HG03025 (cell line): ENCODE measurements at regions not wholly inside any gene's neighbourhood (a gene's known extent, or its start where the extent isn't known, plus 50 kb on each side); places are given as distances from the start of the nearest gene placed in this dataset.

Source experiments
- ATAC-seq: cut with Tn5 transposase; IDR thresholded peaks from one replicate; pipeline ENCODE4 v1.9.1; 2021; ENCODE audit warnings: mild to moderate bottlenecking, moderate library complexity; ENCODE audit not compliant: unreplicated experiment, low FRiP score

DNA sequence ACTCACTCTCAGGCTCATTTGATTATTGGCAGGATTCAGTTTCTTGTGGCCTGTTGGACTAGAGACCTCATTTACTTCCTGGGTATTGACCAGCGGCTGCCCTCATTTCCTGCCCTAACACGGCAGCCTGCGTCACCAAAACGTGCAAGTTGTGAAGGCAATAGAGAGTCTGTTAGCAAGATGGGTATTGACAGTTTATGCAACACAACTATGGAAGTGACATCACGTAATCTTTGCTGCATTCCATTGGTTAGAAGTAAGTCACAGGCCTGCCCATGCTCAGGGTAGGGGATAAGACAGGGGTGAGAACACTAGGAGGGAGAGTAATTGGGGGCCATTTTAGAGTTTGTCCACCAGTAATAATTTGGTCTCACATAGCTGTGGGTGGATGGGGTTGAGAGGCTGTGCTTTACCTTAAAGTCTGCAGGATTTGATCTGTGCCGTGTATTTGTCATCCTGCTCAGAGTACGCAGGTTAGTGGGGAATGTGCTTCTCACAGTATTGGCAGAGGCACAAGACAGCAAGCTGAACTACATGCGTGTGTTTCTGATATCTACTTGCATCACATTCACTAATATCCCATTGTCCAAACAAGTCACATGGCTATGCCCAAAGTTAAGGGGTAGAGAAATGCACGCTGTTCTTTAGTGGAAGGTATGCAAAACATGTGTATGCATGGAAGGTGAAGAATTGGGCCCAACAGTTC is 83.3 kb downstream of the EDEM1 start:
- no peak for ATAC-seq

GRCh38 chr3:5271372-5271683 is 83.8 kb downstream of the EDEM1 start:
- ATAC-seq = no peak

- no peak for ATAC-seq
Observed at GRCh38 chr3:5272387-5272786, 84.9 kb downstream of the EDEM1 start.

- ATAC-seq = no peak
Observed at GRCh38 chr3:5274091-5274490, 86.6 kb downstream of the EDEM1 start.

- no peak for ATAC-seq
Observed at GRCh38 chr3:5275529-5275928, 88.0 kb downstream of the EDEM1 start.

- no peak for ATAC-seq
Observed at GRCh38 chr3:5276934-5277333, 89.4 kb downstream of the EDEM1 start.

DNA sequence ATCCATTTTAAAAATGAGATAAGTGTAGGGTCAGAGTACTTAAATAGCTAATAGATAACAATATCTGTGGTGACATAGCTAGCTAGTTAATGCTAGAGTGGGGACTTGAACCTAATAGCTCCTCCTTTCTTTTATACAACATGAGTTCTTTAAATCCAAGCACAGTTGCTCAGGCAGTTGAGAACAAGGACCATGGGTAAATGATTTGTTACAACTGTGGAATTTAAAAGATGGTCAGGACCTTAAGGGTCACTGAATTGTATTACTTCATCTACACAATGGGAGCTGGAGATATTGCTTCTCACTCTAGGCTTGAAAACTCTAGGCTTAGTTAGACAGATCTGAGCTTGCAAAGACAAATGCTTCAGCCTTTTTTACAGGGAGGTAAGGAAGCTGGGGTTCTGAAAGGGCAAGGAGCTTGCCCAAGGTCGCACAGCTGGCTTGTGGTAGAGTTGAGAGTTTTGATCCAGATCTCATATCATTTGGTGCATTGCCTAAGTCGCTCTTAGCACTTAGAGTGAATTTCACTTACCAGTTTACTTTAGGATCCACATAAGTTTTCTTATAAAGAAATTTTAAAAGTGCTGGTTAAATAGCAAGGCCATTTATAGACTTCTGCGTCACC is 90.2 kb downstream of the EDEM1 start:
- ATAC-seq = no peak

GRCh38 chr3:5278666-5279065 is 91.2 kb downstream of the EDEM1 start:
- no peak for ATAC-seq

DNA sequence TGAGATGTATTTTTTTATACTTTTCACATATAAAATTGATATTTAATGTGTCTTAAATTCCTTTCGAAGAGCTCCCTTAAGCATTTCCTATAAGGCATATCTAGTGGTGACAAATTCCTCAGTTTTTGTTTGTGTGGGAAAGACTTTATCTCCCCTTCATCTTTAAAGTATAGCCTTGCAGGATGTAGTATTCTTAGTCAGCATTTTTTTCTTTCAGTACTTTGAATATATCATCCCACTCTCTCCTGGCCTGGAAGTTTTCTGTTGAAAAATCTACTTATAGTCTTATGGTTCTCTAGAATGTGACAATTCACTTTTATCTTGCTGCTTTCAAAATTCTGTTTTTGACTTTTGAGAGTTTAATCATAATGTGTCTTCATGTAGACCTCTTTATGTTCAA is 95.2 kb downstream of the EDEM1 start:
- no peak for ATAC-seq

GRCh38 chr3:5285439-5285838 is 97.9 kb downstream of the EDEM1 start:
- no peak for ATAC-seq

DNA sequence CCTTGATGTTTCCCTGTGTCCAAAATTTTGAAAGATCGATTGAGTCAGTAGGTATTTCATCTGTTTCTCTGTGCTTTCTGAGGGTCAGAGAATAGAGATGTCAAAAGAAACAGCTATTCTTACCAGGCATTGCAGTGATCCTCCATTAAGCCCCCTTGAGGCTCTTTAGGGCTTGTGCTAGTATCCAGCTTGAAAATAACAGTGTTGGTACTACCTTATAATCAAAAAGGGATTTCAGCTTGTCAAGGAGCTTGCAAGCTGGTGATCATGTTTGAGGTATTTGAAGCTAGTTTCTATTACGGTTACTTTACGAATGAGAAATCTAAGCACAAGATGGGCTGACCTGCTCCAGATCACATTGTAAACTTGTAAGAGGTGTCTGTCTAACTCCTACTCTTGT is 103.4 kb downstream of the EDEM1 start:
- ATAC-seq = no peak

DNA sequence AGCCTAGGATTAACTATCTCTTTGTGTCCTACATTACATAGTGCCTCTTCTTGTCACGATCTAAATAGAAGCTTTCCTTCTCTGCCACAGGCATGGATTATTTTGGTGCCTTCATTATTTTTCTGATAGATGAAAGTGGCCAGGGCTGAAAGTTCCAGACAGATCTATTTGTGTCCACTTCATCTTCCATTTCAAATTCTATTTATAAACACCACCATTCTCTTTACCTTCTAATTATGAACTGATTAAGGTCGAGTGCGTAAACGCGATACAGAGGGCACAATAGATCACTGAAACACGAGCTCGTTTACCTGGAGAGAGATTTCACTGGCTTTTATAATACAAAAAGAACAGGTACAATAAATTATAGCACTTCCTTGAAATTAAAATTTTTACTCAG is 105.0 kb downstream of the EDEM1 start:
- no peak for ATAC-seq

- ATAC-seq = no peak
Observed at GRCh38 chr3:5293207-5293606, 105.7 kb downstream of the EDEM1 start.

- no peak for ATAC-seq
Observed at GRCh38 chr3:5294356-5294755, 106.8 kb downstream of the EDEM1 start.

DNA sequence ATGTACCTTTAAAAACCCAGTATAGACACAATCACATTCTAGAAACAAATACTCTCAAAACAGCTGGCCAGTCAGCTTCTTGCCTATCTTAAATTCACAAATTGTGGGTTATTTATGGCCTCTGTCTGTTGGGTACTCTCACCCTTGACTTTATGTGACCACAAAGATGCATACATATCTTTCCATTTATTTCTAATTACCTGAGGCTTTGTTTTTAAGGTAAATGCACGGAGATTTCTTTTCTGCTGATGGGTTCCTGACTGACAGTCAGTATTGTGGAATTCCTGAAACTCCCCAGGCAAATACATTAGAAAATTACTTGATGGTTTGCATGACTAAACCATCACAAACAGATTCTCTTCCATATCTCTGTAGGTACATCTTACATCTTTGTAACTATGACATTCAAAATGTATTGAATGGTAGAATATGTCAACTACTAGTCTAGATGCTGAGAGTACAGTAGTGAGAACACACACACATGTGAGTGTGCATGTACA is 107.7 kb downstream of the EDEM1 start:
- ATAC-seq = no peak

DNA sequence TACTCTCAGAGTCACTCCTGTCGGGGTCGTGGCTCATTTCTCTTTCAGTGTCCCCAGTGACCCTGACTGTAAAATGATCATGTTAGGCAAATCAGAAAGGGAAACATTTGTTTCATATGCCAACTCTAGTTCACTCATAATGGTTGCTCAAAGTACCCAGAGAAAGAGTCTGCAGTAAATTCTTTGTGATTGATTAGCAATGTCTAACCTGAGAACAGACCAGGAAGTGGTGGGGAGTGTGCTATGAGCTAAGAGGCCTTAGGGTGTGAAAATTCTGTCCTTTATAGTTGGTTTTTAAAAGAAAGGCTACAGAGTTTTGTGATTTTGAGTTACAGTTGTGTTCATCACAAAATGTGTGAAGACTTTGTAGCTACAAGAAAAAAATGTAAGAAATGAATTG is 108.9 kb downstream of the EDEM1 start:
- no peak for ATAC-seq

GRCh38 chr3:5297895-5298294 is 110.4 kb downstream of the EDEM1 start:
- ATAC-seq = no peak

DNA sequence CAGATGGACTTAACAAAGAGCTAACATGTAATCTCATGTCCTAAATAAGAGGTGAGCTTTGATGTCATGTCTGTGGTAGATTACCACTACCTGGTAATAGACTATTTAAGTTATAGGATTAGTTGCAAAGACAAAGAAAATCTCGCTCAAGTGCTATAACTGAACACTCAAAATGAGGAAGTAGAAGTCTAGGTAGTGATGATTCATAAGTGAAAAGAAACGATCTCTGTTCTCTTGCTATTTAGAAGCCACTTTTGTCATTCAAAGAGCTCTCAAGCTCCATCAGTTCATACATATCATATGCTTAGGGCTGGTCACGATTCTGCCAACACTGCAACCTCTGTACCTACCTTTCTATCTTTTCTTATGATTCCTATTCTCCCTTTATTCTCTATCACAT is 110.9 kb downstream of the EDEM1 start:
- peak; percentile 98 for ATAC-seq

GRCh38 chr3:5299161-5299560 is 111.7 kb downstream of the EDEM1 start:
- no peak for ATAC-seq

- no peak for ATAC-seq
Observed at GRCh38 chr3:5300638-5301037, 113.1 kb downstream of the EDEM1 start.

GRCh38 chr3:5301651-5302297 is 114.3 kb downstream of the EDEM1 start:
- no peak for ATAC-seq

DNA sequence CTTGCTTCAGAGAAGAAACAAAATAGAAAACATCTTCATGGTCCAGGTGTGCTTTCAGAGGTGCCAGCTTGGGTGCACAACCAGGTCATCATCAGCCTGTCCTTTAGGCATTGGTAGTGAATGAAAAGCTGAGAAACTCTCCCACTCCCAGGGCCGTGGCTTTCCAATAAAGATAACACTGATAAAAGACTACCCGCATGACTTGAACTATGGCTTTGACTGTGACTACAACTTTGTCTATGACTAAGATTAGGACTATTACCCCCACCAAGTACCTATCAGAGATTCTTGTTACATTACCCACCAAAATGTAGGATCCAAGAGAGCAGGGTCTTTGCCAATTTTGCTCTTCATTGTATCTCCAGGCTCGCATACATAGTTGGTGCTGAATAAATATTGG is 115.2 kb downstream of the EDEM1 start:
- no peak for ATAC-seq
